PC-9 (cell line): ENCODE measurements at regions not wholly inside any gene's neighbourhood (a gene's known extent, or its start where the extent isn't known, plus 50 kb on each side); places are given as distances from the start of the nearest gene placed in this dataset.

ENCODE experiments used
- BruUV-seq: library from RNA; stranded (reverse); fragments of 400-500 nt; replicated peaks from 2 replicates; lab custom pipeline; 2021; lab: Mats Ljungman, UMichigan
- CTCF ChIA-PET: fragments of 300-600 bp; sonication (Branson Sonifier 250); formaldehyde crosslinking; loops from one replicate; lab custom pipeline; 2022; ENCODE audit warnings: antibody characterized with exemption; lab: Charles Lee
- POLR2A ChIA-PET: fragments of 300-600 bp; sonication (Branson Sonifier 250); formaldehyde crosslinking; loops from one replicate; lab custom pipeline; 2022; ENCODE audit warnings: antibody characterized with exemption; ENCODE audit not compliant: unreplicated experiment; lab: Charles Lee
- DNase-seq, 2 experiments: peaks; one replicate each; pipeline versions ENCODE4 v3.0.0 to v3.0.0-alpha.2; 2015 to 2022; ENCODE audit warnings: mixed read lengths in 1 of 2
- H2AFZ ChIP-seq: fragments of 200-600 bp; sonication (generic); 2 replicates; pipeline ENCODE4 v1.8.1; 2017; ENCODE audit warnings: antibody characterized with exemption
- H3F3A ChIP-seq: fragments of 200-600 bp; sonication (generic); 2 replicates; pipeline ENCODE4 v1.8.1; 2017; ENCODE audit warnings: antibody characterized with exemption, mild to moderate bottlenecking, low read depth; ENCODE audit not compliant: insufficient read depth
- H3K27ac ChIP-seq: fragments of 200-600 bp; sonication (generic); 2 replicates; pipeline ENCODE4 v1.6.1; 2016; ENCODE audit warnings: mixed run types
- H3K27me3 ChIP-seq: fragments of 200-600 bp; sonication (generic); 2 replicates; pipeline ENCODE4 v1.6.1; 2016; ENCODE audit warnings: low read depth, mixed run types; ENCODE audit not compliant: insufficient read depth
- H3K36me3 ChIP-seq: fragments of 200-600 bp; sonication (generic); 2 replicates; pipeline ENCODE4 v1.6.1; 2016; ENCODE audit warnings: low read depth, mixed run types
- H3K4me1 ChIP-seq: fragments of 200-600 bp; sonication (generic); replicated peaks from 2 replicates; pipeline ENCODE4 v1.6.1; 2016; ENCODE audit warnings: mixed run types; ENCODE audit not compliant: insufficient read depth
- H3K4me2 ChIP-seq: fragments of 200-600 bp; sonication (generic); 2 replicates; pipeline ENCODE4 v1.6.1; 2017; ENCODE audit warnings: mixed run types
- H3K4me3 ChIP-seq: fragments of 200-600 bp; sonication (generic); 2 replicates; pipeline ENCODE4 v1.6.1; 2016; ENCODE audit warnings: mixed run types
- H3K79me2 ChIP-seq: fragments of 200-600 bp; sonication (generic); 2 replicates; pipeline ENCODE4 v1.6.1; 2017; ENCODE audit warnings: low read depth, mixed run types
- H3K9me2 ChIP-seq: fragments of 200-600 bp; sonication (generic); 2 replicates; pipeline ENCODE4 v1.8.1; 2017; ENCODE audit warnings: mild to moderate bottlenecking; ENCODE audit not compliant: insufficient read depth
- H3K9me3 ChIP-seq: fragments of 200-600 bp; sonication (generic); 2 replicates; pipeline ENCODE4 v1.8.1; 2016; ENCODE audit warnings: low read depth; ENCODE audit not compliant: insufficient read depth
- H4K20me1 ChIP-seq: fragments of 200-600 bp; sonication (generic); 2 replicates; pipeline ENCODE4 v1.8.1; 2017; ENCODE audit not compliant: insufficient read depth
- CTCF ChIP-seq: fragments of 200-600 bp; sonication (generic); conservative IDR thresholded peaks from 2 replicates; pipeline ENCODE4 v1.6.1; 2017; ENCODE audit warnings: mixed run types, antibody characterized with exemption, mild to moderate bottlenecking, moderate library complexity
- EZH2 ChIP-seq: fragments of 200-600 bp; sonication (generic); IDR thresholded peaks from 2 replicates; pipeline ENCODE4 v1.8.0; 2017; ENCODE audit warnings: antibody characterized with exemption, low read depth
- intact Hi-C: fragments of 100-400 bp; cut with micrococcal nuclease; formaldehyde crosslinking; loops from one replicate; pipeline ENCODE4 v1.10.0; 2022; ENCODE audit not compliant: unreplicated experiment

- H4K20me1 ChIP-seq, result no peaks in the 10 kb centered on the region
- CTCF ChIA-PET, result no interaction called here
- BruUV-seq, result no TSS peak
Measured at GRCh38 chr16:6146356-6146755, 1048.8 kb upstream of the EEF2KMT start.

GRCh38 chr16:6144463-6144862 is 1046.9 kb upstream of the EEF2KMT start:
- Histone ChIP-seq H3K79me2 (no peaks in the 10 kb centered on the region), H3K27me3 (0 out of 2 replicates have a peak, but pooled peaks cover 5% of the 10 kb centered on the region), H3K4me1 (no peaks in the 10 kb centered on the region), H2AFZ (no peak overlapping the region), H3F3A (no peaks in the 10 kb centered on the region), H3K36me3 (no peaks in the 10 kb centered on the region), H3K27ac (no peak overlapping the region), H3K4me2 (no peak overlapping the region), H3K9me2 (no peaks in the 10 kb centered on the region), H3K4me3 (no peak overlapping the region), H3K9me3 (no peaks in the 10 kb centered on the region), H4K20me1 (no peaks in the 10 kb centered on the region)
- ChIA-PET POLR2A (no interaction called here), CTCF (no interaction called here)
- no peak for DNase-seq
- TF ChIP-seq CTCF (no peak), EZH2 (no peak)
- intact Hi-C loops, result no loop called here
- no TSS peak for BruUV-seq

More at GRCh38 chr16:6146356-6146755, 1048.8 kb upstream of the EEF2KMT start:
- H3K4me3 ChIP-seq, result no peak overlapping the region
- no peaks in the 10 kb centered on the region for H3K36me3 ChIP-seq
- DNase-seq, result no peak
- no peaks in the 10 kb centered on the region for H3K79me2 ChIP-seq
- no peak overlapping the region for H2AFZ ChIP-seq
- POLR2A ChIA-PET, result no interaction called here
- intact Hi-C loops, result no loop called here
- no peaks in the 10 kb centered on the region for H3K4me1 ChIP-seq
- no peak overlapping the region for H3K27ac ChIP-seq
- no peaks in the 10 kb centered on the region for H3K9me3 ChIP-seq
- peaks cover 13% of the 10 kb centered on the region for H3K27me3 ChIP-seq
- H3K9me2 ChIP-seq, result no peaks in the 10 kb centered on the region
- no peak for TF ChIP-seq CTCF
- TF ChIP-seq EZH2, result no peak
- H3F3A ChIP-seq, result no peaks in the 10 kb centered on the region
- H3K4me2 ChIP-seq, result no peak overlapping the region

GRCh38 chr16:6143020-6143419 is 1045.4 kb upstream of the EEF2KMT start:
- Histone ChIP-seq H3K27me3 (peaks cover 7% of the 10 kb centered on the region; the same call in 1 of the 2 replicates), H3K4me3 (no peak overlapping the region), H3K9me2 (no peaks in the 10 kb centered on the region), H3K4me1 (no peaks in the 10 kb centered on the region), H3K9me3 (no peaks in the 10 kb centered on the region), H2AFZ (no peak overlapping the region), H4K20me1 (no peaks in the 10 kb centered on the region), H3F3A (no peaks in the 10 kb centered on the region), H3K27ac (no peak overlapping the region), H3K79me2 (no peaks in the 10 kb centered on the region), H3K4me2 (no peak overlapping the region), H3K36me3 (no peaks in the 10 kb centered on the region)
- intact Hi-C loops, result no loop called here
- no peak for DNase-seq
- no TSS peak for BruUV-seq
- ChIA-PET CTCF (no interaction called here), POLR2A (no interaction called here)
- TF ChIP-seq CTCF (no peak), EZH2 (no peak)
